H1 (cell line): ENCODE measurements at regions not wholly inside any gene's neighbourhood (a gene's known extent, or its start where the extent isn't known, plus 50 kb on each side); places are given as distances from the start of the nearest gene placed in this dataset.

Source experiments
- RAD21 ChIP-seq, 2 experiments: IDR thresholded peaks in 1 of 2; conservative IDR thresholded peaks in 1 of 2; 2 replicates each; pipeline ENCODE4 v1.6.1; 2011; ENCODE audit warnings: low read depth in 2 of 2, low read length in 2 of 2, improper control_type of control experiment in 1 of 2, inconsistent platforms in 1 of 2, mild to moderate bottlenecking in 1 of 2, moderate library complexity in 1 of 2
- SRF ChIP-seq: IDR thresholded peaks from 2 replicates; pipeline ENCODE4 v1.6.1; 2011; ENCODE audit warnings: mild to moderate bottlenecking, low read depth, low read length, moderate library complexity

- TF ChIP-seq RAD21 (IDR thresholded peaks at IDR 0.05 in 1 of 2, conservative IDR thresholded peaks at IDR 0.05 in 1 of 2; ENCODE audit: low read depth in 2 of 2, low read length in 2 of 2) (no peak), SRF (no peak)
Observed at GRCh38 chr2:118580107-118580506, 267.3 kb downstream of the EN1 start (continued).
